Gastroesophageal sphincter (tissue), 3 donors: ENCODE measurements at regions not wholly inside any gene's neighbourhood (a gene's known extent, or its start where the extent isn't known, plus 50 kb on each side); places are given as distances from the start of the nearest gene placed in this dataset.

Source experiments
- CTCF ChIP-seq, 4 experiments: fragments of 200-600 bp in 2 of 4; fragments of 450-650 bp in 2 of 4; sonication (generic) in 1 of 4; IDR thresholded peaks; one replicate each; pipeline ENCODE4 v1.5.1; 2017 to 2019; ENCODE audit warnings: antibody characterized with exemption in 4 of 4, mild to moderate bottlenecking in 2 of 4, moderate library complexity in 2 of 4
- EP300 ChIP-seq: sonication (generic); formaldehyde crosslinking; IDR thresholded peaks from one replicate; pipeline ENCODE4 v1.6.1; 2017; ENCODE audit warnings: antibody characterized with exemption, mild to moderate bottlenecking
- POLR2A ChIP-seq, 2 donors: fragments of 450-650 bp; IDR thresholded peaks; one replicate each; pipeline ENCODE4 v1.6.1; 2017; ENCODE audit warnings: antibody characterized with exemption in 2 of 2, mild to moderate bottlenecking in 2 of 2, moderate library complexity in 1 of 2
- POLR2AphosphoS5 ChIP-seq: sonication (generic); formaldehyde crosslinking; IDR thresholded peaks from one replicate; pipeline ENCODE4 v1.6.1; 2017; ENCODE audit warnings: antibody characterized with exemption

- TF ChIP-seq CTCF (IDR thresholded peaks at IDR 0.05) (no peak), POLR2AphosphoS5 (no peak), POLR2A (IDR thresholded peaks at IDR 0.05) (no peak), EP300 (no peak)
Observed at GRCh38 chr4:108359986-108360681, 191.4 kb upstream of the LEF1 start.
